Neural crest cell (in vitro differentiated cells): ENCODE measurements at regions not wholly inside any gene's neighbourhood (a gene's known extent, or its start where the extent isn't known, plus 50 kb on each side); places are given as distances from the start of the nearest gene placed in this dataset.

Source experiments
- DNase-seq: peaks from one replicate; pipeline ENCODE4 v3.0.0; 2021; ENCODE audit warnings: low read depth, mixed read lengths, low spot score
- H3K27ac Mint-ChIP-seq: one replicate; pipeline ENCODE4 v1.8.0; 2021; ENCODE audit warnings: mild to moderate bottlenecking, mixed read lengths; ENCODE audit not compliant: unreplicated experiment
- H3K27me3 Mint-ChIP-seq: 2 replicates; pipeline ENCODE4 v1.8.0; 2021; ENCODE audit warnings: low read depth, mild to moderate bottlenecking, mixed read lengths
- H3K36me3 Mint-ChIP-seq: 2 replicates; pipeline ENCODE4 v1.8.0; 2021; ENCODE audit warnings: low read depth, mild to moderate bottlenecking, mixed read lengths
- H3K4me1 Mint-ChIP-seq: 2 replicates; pipeline ENCODE4 v1.8.0; 2021; ENCODE audit warnings: mixed read lengths
- H3K4me3 Mint-ChIP-seq: one replicate; pipeline ENCODE4 v1.8.0; 2021; ENCODE audit warnings: mild to moderate bottlenecking, mixed read lengths
- H3K9me3 Mint-ChIP-seq: 2 replicates; pipeline ENCODE4 v1.8.0; 2021; ENCODE audit warnings: mixed read lengths
- CTCF ChIP-seq: fragments of 200-600 bp; sonication (generic); conservative IDR thresholded peaks from 2 replicates; pipeline ENCODE4 v1.5.0; 2021; ENCODE audit warnings: antibody characterized with exemption, mild to moderate bottlenecking

- no peak overlapping the region for H3K27ac Mint-ChIP-seq
These were observed 287.5 kb upstream of the ROBO1 start for GRCh38 chr3:80055306-80055705.

DNA sequence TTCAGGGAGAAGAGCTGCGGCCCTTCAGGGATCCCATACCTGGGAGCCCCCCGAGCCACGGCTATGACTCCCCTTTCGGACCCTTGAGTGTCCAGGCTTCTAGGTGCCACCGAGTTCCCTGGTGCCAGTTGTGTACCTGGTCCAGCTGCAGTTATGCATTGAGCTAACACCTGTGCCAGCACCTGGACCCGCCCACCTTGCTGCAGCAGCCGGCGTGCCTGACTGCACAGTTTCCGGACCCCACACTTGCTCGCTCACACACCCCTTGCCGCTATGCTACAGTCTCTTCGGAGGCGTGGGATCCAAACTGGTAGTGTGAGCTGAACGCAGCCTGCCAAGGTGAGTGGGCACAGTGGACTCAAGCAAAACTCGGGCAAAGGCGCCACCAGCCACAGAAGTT lies 284.5 kb upstream of the ROBO1 start:
- peaks cover 4% of the 10 kb centered on the region for H3K4me1 Mint-ChIP-seq
- H3K9me3 Mint-ChIP-seq = no peaks in the 10 kb centered on the region
- no peak for DNase-seq
- H3K27me3 Mint-ChIP-seq = no peaks in the 10 kb centered on the region
- H3K36me3 Mint-ChIP-seq = no peaks in the 10 kb centered on the region
- H3K27ac Mint-ChIP-seq = no peak overlapping the region
- no peak overlapping the region for H3K4me3 Mint-ChIP-seq
- no peak for TF ChIP-seq CTCF

More at GRCh38 chr3:80055306-80055705, 287.5 kb upstream of the ROBO1 start:
- no peaks in the 10 kb centered on the region for H3K27me3 Mint-ChIP-seq
- no peaks in the 10 kb centered on the region for H3K9me3 Mint-ChIP-seq
- peaks cover 4% of the 10 kb centered on the region for H3K4me1 Mint-ChIP-seq
- no peak for DNase-seq
- no peaks in the 10 kb centered on the region for H3K36me3 Mint-ChIP-seq
- no peak overlapping the region for H3K4me3 Mint-ChIP-seq
- no peak for TF ChIP-seq CTCF

DNA sequence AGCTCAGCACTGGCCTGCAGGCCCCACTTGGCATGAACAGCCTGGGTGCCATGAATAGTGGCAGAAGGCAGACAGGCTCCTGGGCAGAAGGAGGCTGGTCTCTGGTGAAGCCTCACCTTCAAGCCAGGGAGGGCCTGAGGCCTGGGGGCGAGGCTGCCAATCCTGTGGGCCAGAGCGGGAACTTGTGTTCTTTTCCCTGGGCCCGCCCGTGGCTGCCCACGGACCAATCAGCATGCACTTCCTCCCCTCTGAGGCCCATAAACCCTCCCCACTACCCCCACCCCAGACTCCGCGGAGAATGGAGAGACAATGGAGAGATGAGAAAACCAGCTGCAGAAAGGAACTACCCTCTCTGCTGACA lies 283.8 kb upstream of the ROBO1 start:
- TF ChIP-seq CTCF = no peak

GRCh38 chr3:80050826-80051601 lies 283.2 kb upstream of the ROBO1 start:
- Mint-ChIP-seq H3K9me3 (no peaks in the 10 kb centered on the region), H3K4me3 (no peak overlapping the region), H3K4me1 (peaks cover 4% of the 10 kb centered on the region), H3K27me3 (no peaks in the 10 kb centered on the region), H3K27ac (no peak overlapping the region), H3K36me3 (no peaks in the 10 kb centered on the region)
- TF ChIP-seq CTCF = no peak
- no peak for DNase-seq

More for the DNA sequence above, 283.8 kb upstream of the ROBO1 start:
- H3K4me1 Mint-ChIP-seq = peaks cover 4% of the 10 kb centered on the region
- no peak overlapping the region for H3K4me3 Mint-ChIP-seq
- no peaks in the 10 kb centered on the region for H3K9me3 Mint-ChIP-seq
- H3K27me3 Mint-ChIP-seq = no peaks in the 10 kb centered on the region
- H3K27ac Mint-ChIP-seq = no peak overlapping the region
- DNase-seq = no peak
- H3K36me3 Mint-ChIP-seq = no peaks in the 10 kb centered on the region

DNA sequence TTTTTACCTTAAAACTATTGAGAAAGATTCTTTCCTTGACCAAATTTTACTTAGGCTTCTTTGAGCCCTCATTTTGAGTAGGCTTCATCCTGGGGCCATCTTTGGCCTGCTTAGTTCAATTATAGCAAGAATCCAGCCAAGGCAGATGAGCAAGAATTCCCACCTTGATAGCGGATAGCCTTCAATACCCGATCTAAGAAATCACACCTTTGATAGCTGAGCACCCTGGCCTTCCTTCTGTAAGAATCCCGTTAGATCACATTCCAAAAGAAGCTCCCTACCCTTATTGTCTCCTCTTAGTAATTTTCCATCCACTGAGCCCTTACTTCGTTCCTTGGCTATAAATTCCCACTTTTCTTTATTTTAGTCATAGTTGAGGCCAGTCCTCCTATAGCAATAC lies 275.4 kb upstream of the ROBO1 start:
- no peaks in the 10 kb centered on the region for H3K27me3 Mint-ChIP-seq
- H3K36me3 Mint-ChIP-seq = no peaks in the 10 kb centered on the region
- no peak for TF ChIP-seq CTCF
- DNase-seq = no peak
- no peaks in the 10 kb centered on the region for H3K4me1 Mint-ChIP-seq
- no peak overlapping the region for H3K4me3 Mint-ChIP-seq
- H3K9me3 Mint-ChIP-seq = peaks cover 4% of the 10 kb centered on the region
- H3K27ac Mint-ChIP-seq = no peak overlapping the region
